Neural progenitor cell (in vitro differentiated cells): ENCODE measurements at regions not wholly inside any gene's neighbourhood (a gene's known extent, or its start where the extent isn't known, plus 50 kb on each side); places are given as distances from the start of the nearest gene placed in this dataset.

Experiments
- CTCF ChIP-seq: fragments of 200-600 bp; sonication (generic); IDR thresholded peaks from 2 replicates; pipeline ENCODE4 v1.5.1; 2017; ENCODE audit warnings: antibody characterized with exemption, mild to moderate bottlenecking
- EZH2 ChIP-seq: fragments of 200-600 bp; sonication (generic); IDR thresholded peaks from 2 replicates; pipeline ENCODE4 v1.6.1; 2017; ENCODE audit warnings: antibody characterized with exemption, mild to moderate bottlenecking, moderate library complexity

GRCh38 chr5:102010644-102011043 lies 285.4 kb downstream of the SLCO4C1 start:
- TF ChIP-seq CTCF (no peak), EZH2 (no peak)
